Muscle layer of duodenum (tissue), 2 donors: ENCODE measurements at regions not wholly inside any gene's neighbourhood (a gene's known extent, or its start where the extent isn't known, plus 50 kb on each side); places are given as distances from the start of the nearest gene placed in this dataset.
"Not testable (repeated sequence)": the region's sequence is repeated elsewhere in the genome, so short reads cannot be mapped to it uniquely, and the experiment has no call there.

Source experiments
- H3K27ac ChIP-seq: one replicate; pipeline ENCODE4 v1.7.0; 2013; ENCODE audit warnings: mild to moderate bottlenecking, low read length
- H3K27me3 ChIP-seq: one replicate; pipeline ENCODE4 v1.7.0; 2013; ENCODE audit warnings: low read depth, mild to moderate bottlenecking, control low read depth, low read length
- H3K36me3 ChIP-seq, 2 donors: one replicate each; pipeline ENCODE4 v1.7.0; 2013; ENCODE audit warnings: low read length in 2 of 2, control low read depth in 1 of 2, mild to moderate bottlenecking in 1 of 2; ENCODE audit not compliant: insufficient read depth in 2 of 2, control insufficient read depth in 1 of 2
- H3K4me1 ChIP-seq, 2 donors: one replicate each; pipeline ENCODE4 v1.7.0; 2013; ENCODE audit warnings: low read length in 2 of 2, mild to moderate bottlenecking in 2 of 2, control low read depth in 1 of 2, moderate library complexity in 1 of 2; ENCODE audit not compliant: insufficient read depth in 2 of 2, control insufficient read depth in 1 of 2
- H3K4me3 ChIP-seq, 2 donors: one replicate each; pipeline ENCODE4 v1.7.0; 2013; ENCODE audit warnings: low read length in 2 of 2, low read depth in 1 of 2, mild to moderate bottlenecking in 1 of 2
- H3K9me3 ChIP-seq, 2 donors: one replicate each; pipeline ENCODE4 v1.7.0; 2013; ENCODE audit warnings: low read length in 2 of 2, control low read depth in 1 of 2, mild to moderate bottlenecking in 1 of 2; ENCODE audit not compliant: control insufficient read depth in 1 of 2
- donor health status: healthy.

DNA sequence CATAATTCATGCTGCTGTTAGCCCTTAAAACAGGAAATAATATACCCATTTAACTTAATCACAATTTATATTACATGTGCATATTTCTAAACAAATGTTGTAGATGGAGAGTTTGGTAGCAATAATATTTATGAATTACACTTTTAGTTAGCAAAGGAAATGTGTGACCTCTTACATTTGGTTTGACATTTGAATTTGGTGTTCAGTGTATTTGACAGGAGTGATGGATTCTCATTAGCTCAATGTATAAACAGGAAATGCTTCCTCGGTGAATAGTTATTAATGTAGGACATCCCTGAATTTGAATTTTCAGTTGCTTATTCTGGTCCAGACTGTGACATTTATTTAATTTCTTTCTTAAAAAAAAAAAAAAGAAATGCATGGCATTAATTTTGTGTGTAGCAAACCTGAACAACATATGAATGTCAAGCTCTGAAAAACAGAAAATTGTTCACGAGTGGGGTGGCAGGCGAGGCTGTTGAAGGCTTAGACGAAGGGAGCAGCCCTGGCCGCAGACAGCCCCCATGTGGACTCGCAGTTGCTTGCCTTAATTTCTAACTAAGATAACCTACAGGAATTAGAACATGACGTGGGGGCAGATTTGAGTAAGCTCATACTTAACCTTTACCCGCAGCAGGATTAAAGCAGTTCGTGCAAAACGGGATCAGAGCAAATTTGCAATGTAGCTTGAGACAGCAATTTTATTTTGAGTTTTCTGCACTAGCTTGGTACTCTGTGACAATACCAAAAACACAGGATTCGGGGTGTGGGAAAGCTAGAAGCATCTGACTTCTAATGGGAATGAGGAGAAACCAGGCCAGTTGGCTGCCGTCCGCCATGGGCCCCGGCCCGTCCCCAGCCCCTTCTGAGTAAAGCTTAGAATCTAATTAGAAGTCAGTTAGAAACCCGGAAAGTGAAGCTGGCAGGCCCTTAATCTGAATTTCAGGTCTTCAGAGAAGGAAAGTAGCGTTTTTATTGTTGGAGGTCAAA, 134.3 kb downstream of the MACROH2A1 start:
- H3K9me3 ChIP-seq = peaks cover 0 to under 1% of the 10 kb centered on the region in 2 donors
- no peak overlapping the region for H3K4me3 ChIP-seq
- H3K27me3 ChIP-seq = no peaks in the 10 kb centered on the region
- peak overlapping the region; percentile 12 for H3K27ac ChIP-seq
- no peaks in the 10 kb centered on the region for H3K36me3 ChIP-seq
- H3K4me1 ChIP-seq = peaks cover 0 to 5% of the 10 kb centered on the region in 2 donors

DNA sequence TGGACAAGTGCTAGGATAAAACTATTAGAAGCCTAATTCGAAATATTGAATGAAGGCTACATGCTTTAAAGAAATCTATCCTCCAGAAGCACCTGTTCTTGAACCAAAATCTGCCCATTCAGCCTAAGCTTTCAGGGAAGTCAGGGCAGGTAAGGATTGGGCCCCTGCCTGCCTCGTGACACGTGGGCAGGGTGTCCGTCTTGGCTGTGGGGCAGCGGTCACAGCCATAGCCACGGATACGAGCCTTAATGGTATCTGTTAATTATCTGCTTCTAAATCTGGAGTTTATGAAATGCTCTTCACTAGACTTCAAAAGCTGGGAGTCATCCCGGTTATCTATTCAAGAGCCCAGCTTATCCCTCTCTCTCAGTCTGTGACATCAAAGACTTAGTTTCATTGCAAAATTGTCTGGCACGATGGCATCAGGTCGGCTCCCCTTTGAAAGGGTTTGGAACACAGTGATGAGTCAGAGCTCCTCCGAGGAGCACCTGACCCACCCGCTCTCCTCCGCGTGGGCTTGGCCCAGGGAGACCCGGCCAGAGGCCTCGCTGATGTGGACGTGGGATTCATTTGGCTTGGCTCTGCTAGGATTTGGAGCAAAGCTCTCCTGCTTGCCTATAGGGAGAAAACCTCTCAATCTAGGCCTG, 135.9 kb downstream of the MACROH2A1 start:
- Histone ChIP-seq H3K36me3 (no peaks in the 10 kb centered on the region), H3K27ac (no peak overlapping the region), H3K4me3 (no peak overlapping the region), H3K9me3 (peaks cover 0 to 3% of the 10 kb centered on the region in 2 donors), H3K27me3 (no peaks in the 10 kb centered on the region), H3K4me1 (peaks cover 0 to 5% of the 10 kb centered on the region in 2 donors)

GRCh38 chr5:135262364-135262763, 136.7 kb downstream of the MACROH2A1 start:
- Histone ChIP-seq H3K36me3 (no peaks in the 10 kb centered on the region), H3K27me3 (no peaks in the 10 kb centered on the region), H3K9me3 (peaks cover 0 to 3% of the 10 kb centered on the region in 2 donors), H3K4me1 (peaks cover 0 to 5% of the 10 kb centered on the region in 2 donors), H3K4me3 (no peak overlapping the region), H3K27ac (no peak overlapping the region)

- not testable (repeated sequence) for H3K4me1 ChIP-seq, H3K27me3 ChIP-seq, H3K9me3 ChIP-seq, H3K4me3 ChIP-seq, H3K27ac ChIP-seq, H3K36me3 ChIP-seq
Measured at GRCh38 chr5:135260108-135260507, 138.9 kb downstream of the MACROH2A1 start.

DNA sequence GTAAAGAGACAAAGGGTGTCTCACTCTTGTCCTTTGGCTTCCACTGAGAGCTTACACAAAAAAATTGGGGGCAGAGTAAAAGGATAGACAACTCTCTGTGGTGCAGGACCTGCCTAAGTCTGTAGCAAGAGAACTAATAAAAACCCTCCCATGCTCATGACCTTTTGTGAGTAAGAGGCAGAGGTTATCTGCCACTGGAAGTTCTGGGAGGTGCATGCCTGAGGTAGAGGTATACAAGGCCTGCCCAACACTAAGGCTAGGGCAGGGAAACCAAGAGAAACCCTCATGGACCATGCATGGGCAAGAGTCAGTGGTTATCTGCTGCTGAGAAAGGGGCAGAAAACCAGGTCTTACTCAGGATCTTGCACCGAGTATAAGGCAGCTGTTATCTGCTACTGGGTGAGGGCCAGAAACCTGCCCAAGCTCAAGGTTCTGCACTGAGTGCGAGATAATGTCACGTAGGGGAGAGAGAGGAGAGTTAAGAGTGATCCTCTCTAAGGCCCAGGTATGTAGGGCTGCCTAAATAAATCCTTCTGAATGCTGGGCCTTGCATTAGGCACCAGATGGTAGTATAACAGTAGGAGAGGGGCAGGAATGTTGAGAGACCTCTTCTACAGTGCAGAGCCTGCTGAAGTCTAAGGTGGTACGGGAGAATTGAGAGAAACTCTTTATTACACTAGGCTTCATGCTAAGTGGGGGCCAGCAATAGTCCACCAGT, 143.4 kb downstream of the MACROH2A1 start:
- H3K4me3 ChIP-seq = no peak overlapping the region
- H3K27ac ChIP-seq = no peak overlapping the region
- no peaks in the 10 kb centered on the region for H3K4me1 ChIP-seq
- no peaks in the 10 kb centered on the region for H3K27me3 ChIP-seq
- no peaks in the 10 kb centered on the region for H3K36me3 ChIP-seq
- H3K9me3 ChIP-seq = peaks cover 0 to 3% of the 10 kb centered on the region in 2 donors

GRCh38 chr5:135254183-135254582, 144.8 kb downstream of the MACROH2A1 start:
- Histone ChIP-seq H3K27me3 (no peaks in the 10 kb centered on the region), H3K9me3 (no peaks in the 10 kb centered on the region), H3K27ac (no peak overlapping the region), H3K4me1 (no peaks in the 10 kb centered on the region), H3K4me3 (no peak overlapping the region), H3K36me3 (no peaks in the 10 kb centered on the region)

DNA sequence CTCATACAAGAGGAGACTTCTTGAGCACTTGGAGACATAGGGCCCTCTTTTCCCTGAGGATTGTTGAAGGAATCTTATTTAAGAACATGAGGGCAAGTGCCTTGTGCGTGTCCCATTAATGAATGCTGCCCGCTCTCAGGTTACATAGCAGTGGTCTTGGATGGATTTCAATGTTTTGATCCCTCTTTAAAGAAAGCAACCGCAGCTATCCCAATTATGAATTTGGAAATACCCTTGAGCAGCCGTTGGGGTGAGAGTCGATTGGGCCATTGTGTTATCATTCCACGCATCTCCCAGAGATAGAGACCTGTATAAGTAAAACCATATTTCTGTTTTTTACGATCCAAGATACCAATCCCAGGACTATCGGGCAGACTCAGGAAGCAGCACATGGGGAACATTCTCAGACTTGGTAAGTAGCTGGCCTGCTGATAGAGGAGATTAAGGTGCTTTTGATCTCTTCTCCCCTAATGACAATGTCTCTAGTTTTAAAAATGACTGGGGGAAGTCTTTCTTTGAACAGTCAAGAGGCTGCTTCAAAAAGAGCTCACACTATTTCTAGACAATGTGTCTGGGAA, 145.3 kb downstream of the MACROH2A1 start:
- H3K9me3 ChIP-seq = no peaks in the 10 kb centered on the region
- H3K27me3 ChIP-seq = no peaks in the 10 kb centered on the region
- H3K36me3 ChIP-seq = no peaks in the 10 kb centered on the region
- H3K4me1 ChIP-seq = no peaks in the 10 kb centered on the region
- H3K4me3 ChIP-seq = no peak overlapping the region
- no peak overlapping the region for H3K27ac ChIP-seq

DNA sequence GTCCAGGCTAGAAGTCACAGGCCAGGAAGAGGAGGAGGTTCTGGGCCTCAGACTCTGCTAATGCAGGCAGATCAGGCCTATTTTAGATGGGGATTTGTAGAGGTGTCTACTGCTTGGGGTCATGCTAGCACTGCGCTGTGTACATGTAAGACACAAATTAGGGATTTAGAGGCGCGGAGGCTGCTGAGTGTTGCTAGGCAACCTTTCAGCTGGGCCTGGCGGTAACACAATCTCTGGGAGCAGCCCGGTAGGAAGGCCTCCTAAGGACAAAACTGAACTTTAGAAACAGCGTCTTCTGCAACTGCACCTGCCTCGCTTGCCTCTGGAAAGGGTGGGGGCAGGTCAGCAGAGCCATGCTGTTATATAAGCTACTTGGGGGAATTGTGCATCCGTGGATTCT, 147.9 kb downstream of the MACROH2A1 start:
- H3K27me3 ChIP-seq = no peaks in the 10 kb centered on the region
- peaks cover 7% of the 10 kb centered on the region in 2 donors for H3K4me1 ChIP-seq
- H3K9me3 ChIP-seq = no peaks in the 10 kb centered on the region
- H3K36me3 ChIP-seq = no peaks in the 10 kb centered on the region
- no peak overlapping the region for H3K4me3 ChIP-seq
- H3K27ac ChIP-seq = no peak overlapping the region

- H3K27me3 ChIP-seq = no peaks in the 10 kb centered on the region
- no peak overlapping the region for H3K27ac ChIP-seq
- no peak overlapping the region for H3K4me3 ChIP-seq
- H3K9me3 ChIP-seq = no peaks in the 10 kb centered on the region
- peaks cover 10 to 11% of the 10 kb centered on the region in 2 donors for H3K4me1 ChIP-seq
- no peaks in the 10 kb centered on the region for H3K36me3 ChIP-seq
Measured at GRCh38 chr5:135250671-135251070, 148.4 kb downstream of the MACROH2A1 start.

DNA sequence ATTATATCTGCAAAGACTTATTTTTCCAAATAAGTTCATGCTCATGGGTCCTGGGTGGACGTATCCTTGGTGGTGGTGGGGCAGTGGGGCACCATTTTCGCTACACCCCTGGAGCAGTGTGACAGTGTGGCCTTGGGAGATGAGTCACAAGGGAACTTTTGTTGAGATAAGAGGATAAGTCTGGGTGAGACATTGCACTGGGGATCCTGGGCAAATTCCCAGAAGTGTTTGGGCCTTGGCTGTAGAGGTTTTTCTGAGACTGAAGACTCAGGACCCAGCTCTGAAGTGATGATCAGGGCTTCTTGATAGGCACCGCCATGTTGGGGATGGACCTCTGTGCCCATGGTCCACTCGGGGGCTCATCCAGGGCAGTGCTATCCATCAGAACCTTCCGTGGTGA, 149.4 kb downstream of the MACROH2A1 start:
- Histone ChIP-seq H3K9me3 (no peaks in the 10 kb centered on the region), H3K36me3 (no peaks in the 10 kb centered on the region), H3K4me3 (no peak overlapping the region), H3K27ac (no peak overlapping the region), H3K4me1 (peaks cover 11 to 16% of the 10 kb centered on the region in 2 donors), H3K27me3 (no peaks in the 10 kb centered on the region)

DNA sequence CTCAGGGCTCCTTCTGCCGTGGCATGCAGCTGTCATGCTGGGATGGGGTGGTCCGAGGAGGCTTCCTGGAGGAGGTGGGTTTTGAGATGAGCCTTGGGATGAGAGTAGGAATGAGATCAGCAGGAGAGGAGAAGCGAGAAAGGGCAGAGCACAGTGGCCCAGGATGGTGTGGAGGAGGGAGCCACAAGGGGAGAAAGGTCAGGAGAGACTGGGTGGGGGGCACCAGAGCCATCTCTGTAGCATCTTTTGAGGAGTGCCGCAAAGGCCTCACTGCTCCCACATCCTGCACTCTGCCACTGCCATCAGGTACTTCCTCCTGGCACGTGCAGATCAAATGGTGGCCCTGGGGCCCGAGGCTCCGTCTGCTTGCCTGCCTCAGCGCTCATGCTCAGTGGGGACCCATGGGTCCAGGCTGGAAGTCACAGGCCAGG, 150.2 kb downstream of the MACROH2A1 start:
- H3K4me1 ChIP-seq = peaks cover 11 to 16% of the 10 kb centered on the region in 2 donors
- no peaks in the 10 kb centered on the region for H3K9me3 ChIP-seq
- H3K36me3 ChIP-seq = no peaks in the 10 kb centered on the region
- H3K27me3 ChIP-seq = no peaks in the 10 kb centered on the region
- no peak overlapping the region for H3K4me3 ChIP-seq
- no peak overlapping the region for H3K27ac ChIP-seq
